HG03039 (cell line): ENCODE measurements at regions not wholly inside any gene's neighbourhood (a gene's known extent, or its start where the extent isn't known, plus 50 kb on each side); places are given as distances from the start of the nearest gene placed in this dataset.

Experiments
- ATAC-seq: cut with Tn5 transposase; IDR thresholded peaks from one replicate; pipeline ENCODE4 v1.9.1; 2021; ENCODE audit warnings: mild to moderate bottlenecking, moderate library complexity; ENCODE audit not compliant: unreplicated experiment

DNA sequence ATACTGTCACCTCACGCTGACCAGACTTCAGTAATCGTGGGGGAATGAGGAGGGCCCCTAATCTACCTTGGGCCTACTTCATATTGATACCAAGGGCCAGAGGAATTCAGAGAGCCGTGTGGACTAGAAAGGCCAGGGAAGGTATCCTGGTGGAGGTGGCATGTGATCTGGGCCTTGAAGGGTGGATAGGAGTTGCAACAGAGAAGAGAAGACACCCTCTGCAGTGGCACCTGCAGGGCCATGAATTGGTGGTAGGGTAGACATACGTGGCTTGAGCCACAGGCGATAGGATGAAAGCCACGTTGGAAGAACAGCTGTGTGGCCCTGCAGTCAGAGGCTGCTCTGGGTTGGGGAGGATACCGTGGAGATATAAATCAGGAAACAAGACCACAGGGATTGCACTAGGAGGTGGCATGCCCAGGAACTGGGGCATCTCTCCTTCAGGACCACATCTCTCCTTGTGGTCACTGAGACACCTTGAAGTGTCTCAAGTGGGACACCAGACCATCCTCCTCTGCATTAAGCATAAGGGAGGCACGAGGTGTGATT lies 141.4 kb downstream of the CYP26B1 start:
- no peak for ATAC-seq

DNA sequence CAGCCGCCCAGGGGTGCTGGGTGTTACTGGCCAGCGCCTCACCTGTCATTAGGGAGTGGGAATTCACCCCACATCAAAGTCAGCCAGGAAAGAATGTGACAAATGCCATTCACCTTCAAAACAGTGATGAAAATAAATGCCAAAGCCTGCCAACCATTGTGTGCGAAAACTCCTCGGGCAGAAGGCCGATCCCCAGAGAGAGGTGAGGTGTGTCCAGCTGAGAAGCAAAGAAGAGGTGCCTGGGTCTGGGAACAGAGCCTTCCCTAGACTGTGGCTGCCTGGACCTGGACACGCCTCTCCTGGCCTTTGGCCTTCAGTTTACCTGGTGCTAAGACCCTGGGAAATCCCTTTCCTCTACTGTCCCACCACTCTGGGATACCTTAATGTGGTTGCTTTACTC lies 142.7 kb downstream of the CYP26B1 start:
- ATAC-seq: no peak

DNA sequence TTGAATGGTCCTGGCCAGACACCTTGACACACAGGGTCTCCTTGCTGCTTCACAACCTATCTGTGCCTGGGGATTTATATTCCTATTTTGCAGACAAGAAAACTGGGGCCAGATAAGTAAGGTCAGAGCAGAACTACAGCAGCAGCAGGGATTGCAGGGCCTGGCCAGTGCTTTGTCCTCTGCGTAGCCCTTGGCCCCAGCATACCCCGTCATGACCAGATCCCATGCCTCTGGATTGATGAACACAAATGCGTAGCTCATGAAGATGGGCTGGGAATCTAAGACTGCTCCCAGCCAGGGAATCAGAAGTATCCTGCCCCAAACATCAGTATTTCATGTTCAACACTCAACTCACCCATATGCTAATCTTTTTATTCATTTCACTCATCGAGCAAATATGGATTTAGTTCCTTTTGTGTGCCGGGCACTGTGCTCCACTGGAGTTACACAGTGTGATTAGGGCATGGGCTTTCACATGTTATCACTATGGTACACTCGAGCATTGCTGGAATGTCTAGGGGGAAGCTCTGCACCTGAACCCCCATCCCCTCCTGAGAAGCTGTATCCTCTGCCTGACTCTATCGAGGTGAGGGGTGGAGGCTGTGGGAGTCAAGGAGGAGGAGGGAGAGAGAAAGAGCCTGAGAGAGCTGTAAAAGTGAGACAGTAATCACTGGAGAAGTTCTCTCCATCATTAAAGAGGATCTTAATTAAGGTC lies 143.3 kb downstream of the CYP26B1 start:
- no peak for ATAC-seq

DNA sequence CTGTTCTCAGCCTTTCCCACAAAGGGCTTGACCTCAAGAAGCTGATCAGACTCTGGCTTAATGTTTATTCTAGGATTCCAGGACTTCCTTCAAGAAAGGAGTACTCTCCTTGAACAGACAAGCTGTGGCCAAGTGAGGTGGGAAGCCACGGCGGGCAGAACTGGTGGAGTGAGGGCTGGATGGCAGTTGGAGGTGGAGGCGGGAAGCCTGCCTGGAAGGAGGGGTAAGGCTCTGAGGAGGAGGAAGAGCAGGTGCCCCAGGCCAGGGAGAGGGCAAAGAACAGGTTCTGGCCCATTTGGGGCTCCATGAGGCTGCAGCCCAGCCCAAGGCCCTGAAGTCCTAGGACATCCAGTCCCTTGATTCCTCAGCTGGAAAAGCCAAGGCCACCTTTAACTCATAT lies 143.9 kb downstream of the CYP26B1 start:
- no peak for ATAC-seq

DNA sequence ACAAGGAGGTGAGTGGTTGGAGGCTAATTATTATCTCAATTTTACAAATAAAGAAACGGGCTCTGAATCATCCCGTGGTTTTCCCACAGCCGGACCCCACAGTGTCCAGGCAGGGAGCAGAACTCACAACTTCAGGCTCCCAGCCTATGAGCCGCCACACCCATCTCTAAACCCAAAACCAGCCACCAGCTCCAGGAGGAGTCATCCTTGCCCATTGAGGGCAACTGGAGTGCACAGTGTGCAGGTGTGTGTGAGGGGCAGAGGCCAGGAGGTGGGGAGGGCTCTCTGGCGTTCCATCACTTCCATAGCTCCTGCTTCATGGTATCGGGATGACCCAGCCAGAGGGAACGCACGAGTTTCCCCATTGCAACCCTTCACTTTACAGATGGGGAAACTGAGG lies 144.5 kb downstream of the CYP26B1 start:
- ATAC-seq: no peak

DNA sequence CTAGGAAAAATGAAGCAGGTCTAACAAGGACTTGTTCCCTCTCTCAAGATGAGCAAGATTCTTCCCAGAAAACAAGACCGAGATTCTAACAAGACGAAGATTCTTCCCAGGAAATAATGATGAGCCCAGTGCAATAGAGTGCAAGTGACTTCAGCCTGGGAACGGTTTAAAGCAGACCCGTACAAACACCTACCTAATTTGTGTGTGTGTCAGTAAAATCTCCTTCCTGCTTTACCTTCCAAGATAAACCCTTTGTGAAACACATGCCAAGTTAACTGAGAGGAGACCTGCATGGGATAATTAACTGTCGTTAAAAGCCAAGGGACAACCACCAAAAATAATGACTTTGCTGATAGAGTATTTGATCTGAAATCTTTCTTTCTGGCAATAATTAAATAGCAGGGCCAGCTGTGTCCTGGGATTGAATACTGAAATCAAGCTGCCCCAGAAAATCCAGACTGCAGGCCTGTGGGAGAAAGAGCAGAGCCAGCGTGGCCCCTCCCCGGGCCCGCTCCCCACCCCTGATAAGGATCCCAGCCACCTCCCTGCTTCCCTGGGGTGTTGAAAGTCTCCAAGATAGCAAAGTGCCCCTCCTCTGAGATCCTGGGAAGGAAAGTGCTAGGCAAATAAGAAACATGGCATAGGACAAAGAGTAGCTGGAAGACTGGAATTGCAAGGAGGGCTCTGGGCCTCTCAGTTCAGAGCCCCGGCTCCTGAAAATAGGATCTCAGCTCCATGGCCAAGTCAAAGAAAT lies 145.5 kb downstream of the CYP26B1 start:
- no peak for ATAC-seq

DNA sequence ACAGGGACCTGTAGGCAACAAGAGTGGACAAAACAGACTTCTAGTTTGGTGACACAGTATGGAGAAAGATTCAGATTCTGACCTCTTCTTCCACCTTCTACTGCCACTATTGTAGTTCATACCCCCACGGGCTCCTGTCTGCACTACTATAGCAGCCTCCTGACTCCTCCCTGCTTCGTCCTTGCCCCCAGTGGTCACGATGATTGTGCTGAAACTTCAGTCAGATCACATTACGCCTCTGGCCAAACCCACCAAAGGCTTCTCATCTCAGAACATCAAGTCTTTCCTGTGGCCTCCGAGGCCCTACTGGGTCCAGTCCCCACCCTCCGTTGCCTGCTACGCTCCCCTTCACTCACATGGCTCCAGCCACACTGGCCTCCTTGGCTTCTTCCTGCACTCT lies 147.6 kb downstream of the CYP26B1 start:
- no peak for ATAC-seq

DNA sequence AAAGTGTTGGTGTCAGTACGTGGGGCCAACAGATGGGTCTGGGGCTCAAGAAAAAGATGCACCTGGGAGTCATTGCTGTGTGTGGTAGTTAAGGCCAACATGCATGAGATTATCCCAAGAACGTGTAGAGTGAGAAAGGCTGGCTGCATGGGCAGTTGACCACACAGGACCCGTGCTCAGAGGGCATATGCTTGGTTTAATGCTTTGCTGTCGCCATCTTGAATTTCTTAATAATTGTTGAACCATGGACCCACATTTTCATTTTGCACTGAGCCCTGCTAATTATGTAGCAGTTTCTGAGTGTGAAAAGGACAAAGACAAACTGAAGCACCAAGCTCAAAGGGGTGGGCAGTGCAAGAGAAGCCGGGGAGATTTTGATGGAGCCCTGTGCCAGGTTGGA lies 148.1 kb downstream of the CYP26B1 start:
- no peak for ATAC-seq

DNA sequence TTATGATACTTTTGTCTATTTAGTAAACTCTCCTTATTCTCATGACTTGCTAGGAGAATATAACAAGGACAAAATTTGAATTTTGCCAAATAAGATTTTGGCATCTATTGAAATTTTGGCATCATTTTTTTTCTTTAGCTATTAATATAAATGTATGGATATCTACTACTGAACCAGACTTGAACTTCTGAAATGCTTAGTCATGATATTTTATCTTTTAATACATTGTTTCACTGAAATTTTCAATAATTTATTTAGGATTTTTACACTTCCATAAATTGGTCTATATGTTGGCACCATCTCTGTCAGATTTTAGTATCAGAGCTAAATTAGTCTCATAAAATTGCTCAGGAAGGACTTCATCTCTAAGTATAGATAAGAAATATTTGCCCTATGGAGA lies 149.8 kb downstream of the CYP26B1 start:
- no peak for ATAC-seq

DNA sequence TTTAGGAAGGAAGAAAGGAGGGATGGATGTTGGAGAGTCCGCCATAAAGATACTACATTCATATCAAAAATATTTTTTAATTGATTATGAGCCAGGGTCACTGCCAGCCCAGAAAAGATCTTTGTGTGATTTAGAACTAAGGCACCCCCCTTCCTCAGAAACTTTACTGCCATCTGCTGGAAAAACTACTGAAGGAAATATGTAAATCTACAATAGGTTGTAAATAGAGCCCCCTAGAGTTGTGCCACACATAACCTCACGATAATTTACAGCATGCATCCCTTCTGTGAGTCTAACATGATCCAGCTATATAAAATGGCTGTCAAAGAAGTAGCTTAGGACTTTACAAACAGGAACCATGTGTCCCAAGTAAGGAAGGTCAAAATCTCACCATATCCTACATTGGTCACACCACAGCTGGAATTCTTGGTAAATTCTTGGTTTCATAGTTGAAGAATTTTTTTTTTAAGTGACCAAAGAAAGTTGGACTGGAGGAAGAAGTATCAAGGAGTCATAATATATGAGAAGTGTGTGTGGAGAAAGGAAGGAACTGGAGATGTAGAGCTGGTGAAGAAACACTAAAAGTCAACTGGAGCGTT lies 152.5 kb downstream of the CYP26B1 start:
- no peak for ATAC-seq

DNA sequence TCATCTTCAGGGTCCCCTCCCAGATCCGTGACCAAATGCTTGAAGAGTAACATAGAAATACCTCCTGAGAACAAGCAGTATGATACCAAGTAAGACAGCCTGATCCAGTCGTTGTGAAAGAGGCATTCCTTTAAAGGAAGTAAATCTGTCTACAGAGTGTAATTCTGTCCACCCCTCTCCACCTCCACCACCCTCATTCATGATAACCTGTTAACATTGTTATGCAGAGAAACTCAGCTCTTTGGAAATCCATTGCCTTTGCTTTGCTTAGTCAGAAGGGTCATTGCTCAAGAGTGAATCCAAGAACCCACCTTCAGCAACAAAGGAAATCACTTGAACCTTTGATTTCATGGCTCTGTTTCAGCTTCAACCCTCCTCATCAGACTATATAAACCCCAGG lies 155.6 kb downstream of the CYP26B1 start:
- ATAC-seq: no peak

DNA sequence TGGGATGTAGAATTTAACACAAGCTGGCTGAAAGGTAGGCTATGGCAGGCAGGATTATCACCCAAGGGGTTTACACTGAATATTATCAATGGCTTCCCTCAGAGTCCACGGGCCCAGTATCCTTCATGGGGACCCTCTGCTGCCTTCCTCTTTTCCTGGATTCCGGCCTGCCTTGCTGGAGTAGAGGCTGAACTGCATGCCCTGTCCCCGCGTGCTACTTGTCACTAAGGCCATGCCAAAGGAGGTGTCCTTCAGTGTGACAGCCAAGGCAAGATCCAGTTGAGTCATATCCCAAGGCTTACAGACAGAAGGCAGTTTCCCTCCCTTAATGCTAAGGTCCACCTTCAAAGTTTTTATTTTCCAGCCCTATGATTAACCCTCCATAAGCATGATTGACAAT lies 156.3 kb downstream of the CYP26B1 start:
- ATAC-seq: no peak

DNA sequence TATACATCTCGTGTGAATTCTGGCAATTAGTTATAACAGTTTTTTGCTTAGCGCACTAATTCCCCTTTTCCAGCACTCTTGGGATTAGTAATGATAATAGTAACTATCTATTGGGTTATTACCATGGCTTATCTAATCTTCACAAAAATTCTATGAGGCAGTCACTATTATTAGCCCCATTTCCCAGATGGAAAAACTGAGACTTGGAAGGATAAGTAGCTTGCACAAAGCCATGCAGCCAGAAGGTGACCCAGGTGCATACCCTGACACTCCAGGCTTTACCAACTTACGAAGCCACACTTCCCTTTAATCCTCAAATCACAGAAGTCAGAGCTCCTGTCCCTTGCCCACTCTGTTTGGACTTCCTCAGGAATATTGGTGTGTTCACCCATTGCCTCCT lies 156.8 kb downstream of the CYP26B1 start:
- no peak for ATAC-seq

DNA sequence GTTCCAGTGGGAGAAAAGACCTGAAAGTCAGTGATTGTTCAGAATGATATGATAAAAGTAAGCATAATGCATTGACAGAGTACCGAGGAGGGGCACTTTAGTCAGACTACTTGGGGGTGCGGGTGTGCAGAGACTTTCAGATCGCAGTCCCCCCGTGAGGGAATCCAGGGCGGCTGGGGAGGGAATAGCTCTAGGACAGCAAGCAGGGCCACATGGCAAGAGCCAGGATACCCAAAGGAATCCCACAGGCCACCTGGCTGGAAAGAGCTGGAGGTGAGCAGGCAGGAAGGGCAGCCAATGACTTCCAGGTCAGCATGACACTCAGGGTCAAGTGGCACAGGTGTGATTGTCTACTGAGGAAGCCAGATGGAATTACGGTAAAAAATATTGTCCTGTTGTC lies 157.5 kb downstream of the CYP26B1 start:
- no peak for ATAC-seq

DNA sequence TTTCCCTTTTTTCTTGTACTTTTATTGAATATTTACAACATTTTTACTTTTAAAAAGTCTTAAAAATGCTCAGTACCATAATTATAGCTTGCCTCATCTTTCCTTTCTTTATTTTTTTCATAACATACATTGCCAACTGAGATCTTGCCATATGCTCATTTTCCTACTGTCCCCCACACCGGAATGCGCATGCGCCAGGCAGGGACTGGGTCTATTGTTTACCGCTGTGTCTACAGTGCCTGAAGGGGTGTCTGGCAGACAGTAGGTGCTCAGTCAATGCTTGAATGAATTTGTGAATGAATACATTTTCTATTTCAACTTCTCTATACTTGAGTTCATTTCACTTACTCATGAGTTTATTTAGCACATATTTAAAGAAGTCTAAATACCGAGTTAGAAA lies 158.0 kb downstream of the CYP26B1 start:
- ATAC-seq: no peak

DNA sequence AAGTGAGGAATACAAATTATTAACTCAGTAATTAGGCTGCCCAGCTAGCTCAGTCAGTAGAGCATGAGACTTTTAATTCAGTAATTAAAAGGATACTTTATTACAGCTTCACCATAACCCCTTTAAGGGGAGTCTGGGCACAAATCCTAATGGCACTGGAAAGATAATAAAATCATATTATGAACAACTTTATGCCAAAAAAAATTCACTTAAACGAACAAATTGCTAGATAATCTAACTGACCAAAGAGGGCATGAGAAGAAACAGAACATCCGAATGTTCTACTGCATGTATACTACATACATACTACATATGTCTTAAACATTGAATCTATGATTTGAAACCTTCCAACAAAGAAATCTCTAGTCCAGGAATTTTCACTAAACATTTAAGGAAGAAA lies 159.5 kb downstream of the CYP26B1 start:
- no peak for ATAC-seq

DNA sequence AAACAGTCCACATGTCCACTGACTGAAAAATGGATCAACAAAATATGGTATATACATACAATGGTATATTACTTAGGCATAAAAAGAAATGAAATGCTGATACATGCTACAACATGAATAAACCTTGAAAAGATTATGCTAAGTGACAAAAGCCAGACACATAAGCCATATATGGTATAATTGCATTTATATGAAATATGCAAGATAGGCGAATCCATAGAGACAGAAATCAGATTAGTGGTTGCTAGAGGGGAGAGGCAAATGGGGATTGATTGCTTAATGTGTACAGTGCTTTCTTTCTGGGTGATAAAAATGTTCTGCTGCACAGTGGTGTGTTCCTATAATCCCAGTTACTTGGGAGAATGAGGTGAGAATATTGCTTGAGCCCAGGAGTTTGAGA lies 171.0 kb downstream of the CYP26B1 start:
- no peak for ATAC-seq

DNA sequence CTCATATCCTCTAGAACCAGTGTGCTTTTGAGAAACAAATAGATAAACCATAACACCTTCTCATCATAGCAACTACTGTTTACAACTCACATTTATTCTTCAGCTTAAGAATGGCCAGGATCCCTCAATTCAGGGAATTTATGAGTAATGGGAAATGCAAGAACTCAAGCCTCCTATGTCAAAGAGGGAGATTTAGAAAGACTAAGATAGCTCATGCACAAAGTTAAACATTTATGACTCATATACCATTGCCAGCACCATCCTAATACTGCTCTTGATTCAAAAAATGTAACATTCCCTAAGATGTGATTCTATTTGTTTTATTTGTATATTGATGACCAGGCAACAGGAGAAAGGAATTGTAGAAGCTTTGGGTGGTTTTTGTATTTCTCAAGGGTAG lies 172.8 kb downstream of the CYP26B1 start:
- ATAC-seq: no peak

DNA sequence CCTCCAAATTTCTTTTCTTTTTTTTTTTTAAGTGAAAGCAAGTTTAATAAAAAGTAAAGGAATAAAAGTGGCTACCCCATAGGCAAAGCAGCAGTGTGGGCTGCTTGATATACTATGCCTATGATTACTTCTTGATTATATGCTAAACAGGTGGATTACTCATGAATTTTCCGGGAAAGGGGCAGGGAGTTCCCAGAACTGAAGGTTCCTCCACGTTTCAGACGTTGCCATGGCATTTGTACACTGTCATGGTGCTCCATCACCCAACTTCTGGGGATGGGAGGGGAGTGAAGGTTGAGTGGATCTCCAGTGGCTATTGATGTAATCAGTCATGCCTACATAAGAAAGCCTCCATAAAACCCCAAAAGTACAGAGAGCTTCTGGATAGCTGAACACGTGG lies 176.2 kb downstream of the CYP26B1 start:
- no peak for ATAC-seq

DNA sequence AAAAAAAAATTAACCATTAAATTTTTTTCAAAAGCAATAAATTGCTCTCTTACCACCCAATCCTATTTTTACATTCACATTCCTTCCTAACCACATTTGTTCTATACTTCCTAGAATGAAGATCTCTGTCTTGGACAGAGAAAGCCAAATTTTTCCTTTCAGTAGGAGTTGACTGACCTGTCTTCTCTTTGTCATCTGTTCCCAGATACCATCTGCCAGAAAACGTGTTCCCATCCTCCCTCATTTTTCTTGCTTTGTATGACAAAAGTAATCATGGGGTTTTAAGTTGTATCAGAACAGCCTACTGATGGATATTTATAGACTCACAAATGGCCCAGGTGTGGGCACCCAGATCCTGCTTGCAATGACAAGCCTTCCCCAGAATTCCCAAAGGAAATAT lies 182.1 kb downstream of the CYP26B1 start:
- no peak for ATAC-seq

DNA sequence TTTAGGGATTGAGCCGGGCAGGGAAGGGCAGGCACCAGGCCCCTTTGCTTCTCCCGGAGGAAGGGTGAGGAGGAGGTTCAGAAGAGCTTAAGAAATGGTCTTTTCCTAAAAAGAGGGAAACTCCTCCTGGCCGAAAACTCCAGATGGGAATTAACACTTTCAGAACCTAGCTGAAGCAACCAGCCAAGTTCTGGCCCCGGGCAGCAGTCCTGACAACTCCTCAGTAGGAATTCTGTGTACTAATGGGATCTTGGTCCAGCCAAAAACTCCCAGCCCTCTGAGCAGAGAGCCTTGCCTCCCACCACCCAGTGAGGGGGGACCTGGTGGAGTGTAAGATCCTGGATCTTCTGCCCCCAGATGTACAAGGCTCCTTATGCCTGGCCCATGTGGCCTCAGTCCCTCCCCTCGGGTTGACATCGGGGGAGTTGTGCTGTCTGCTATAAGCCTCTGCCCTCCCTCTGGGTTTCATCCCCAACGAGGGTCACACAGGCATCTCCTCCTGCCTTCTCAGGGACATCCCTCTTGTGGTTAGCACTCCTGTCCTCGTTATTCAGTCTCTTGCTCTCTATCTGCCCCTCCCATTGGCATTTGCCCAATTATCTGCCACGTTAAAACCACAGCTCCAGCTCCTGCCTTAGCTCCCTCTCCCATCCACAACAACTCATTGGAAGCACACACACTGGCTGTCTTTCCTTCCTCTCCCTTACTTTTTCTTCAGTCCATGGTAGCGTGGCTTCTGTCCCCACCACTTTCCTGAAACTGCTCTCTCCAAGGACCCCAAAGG lies 184.6 kb downstream of the CYP26B1 start:
- ATAC-seq: no peak
